ENCODE measurements at regions not wholly inside any gene's neighbourhood (a gene's known extent, or its start where the extent isn't known, plus 50 kb on each side); places are given as distances from the start of the nearest gene placed in this dataset.

DNA sequence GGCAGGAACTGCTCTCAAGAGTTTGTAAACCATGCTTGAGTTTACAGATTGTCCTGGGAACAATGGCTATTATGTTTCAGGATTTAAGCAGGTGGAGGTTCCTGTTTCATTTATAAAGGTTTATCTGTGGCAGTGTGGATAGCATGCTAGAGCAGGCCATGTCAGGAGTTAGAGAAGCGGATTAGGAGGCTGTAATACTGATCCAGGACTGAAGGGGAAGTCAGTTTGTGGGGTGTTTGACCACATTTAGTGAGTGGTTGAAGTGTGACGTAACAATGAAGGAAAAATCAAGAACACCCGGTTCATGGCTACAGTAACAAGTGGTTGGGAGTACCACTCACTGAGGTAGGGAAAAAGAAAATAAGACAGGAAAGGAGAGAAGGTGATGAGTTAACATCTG is 299.0 kb downstream of the TLR4 start:
- TF ChIP-seq, protein P1, sequence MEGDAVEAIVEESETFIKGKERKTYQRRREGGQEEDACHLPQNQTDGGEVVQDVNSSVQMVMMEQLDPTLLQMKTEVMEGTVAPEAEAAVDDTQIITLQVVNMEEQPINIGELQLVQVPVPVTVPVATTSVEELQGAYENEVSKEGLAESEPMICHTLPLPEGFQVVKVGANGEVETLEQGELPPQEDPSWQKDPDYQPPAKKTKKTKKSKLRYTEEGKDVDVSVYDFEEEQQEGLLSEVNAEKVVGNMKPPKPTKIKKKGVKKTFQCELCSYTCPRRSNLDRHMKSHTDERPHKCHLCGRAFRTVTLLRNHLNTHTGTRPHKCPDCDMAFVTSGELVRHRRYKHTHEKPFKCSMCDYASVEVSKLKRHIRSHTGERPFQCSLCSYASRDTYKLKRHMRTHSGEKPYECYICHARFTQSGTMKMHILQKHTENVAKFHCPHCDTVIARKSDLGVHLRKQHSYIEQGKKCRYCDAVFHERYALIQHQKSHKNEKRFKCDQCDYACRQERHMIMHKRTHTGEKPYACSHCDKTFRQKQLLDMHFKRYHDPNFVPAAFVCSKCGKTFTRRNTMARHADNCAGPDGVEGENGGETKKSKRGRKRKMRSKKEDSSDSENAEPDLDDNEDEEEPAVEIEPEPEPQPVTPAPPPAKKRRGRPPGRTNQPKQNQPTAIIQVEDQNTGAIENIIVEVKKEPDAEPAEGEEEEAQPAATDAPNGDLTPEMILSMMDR (IDR thresholded peaks at IDR 0.05): no peak
- no peak for TF ChIP-seq POLR2AphosphoS5 (IDR thresholded peaks at IDR 0.05)
- no peak for TF ChIP-seq EP300 (IDR thresholded peaks at IDR 0.05)
- no peak for TF ChIP-seq POLR2A (IDR thresholded peaks at IDR 0.05)
